Limb (tissue), 2 donors: ENCODE measurements at regions not wholly inside any gene's neighbourhood (a gene's known extent, or its start where the extent isn't known, plus 50 kb on each side); places are given as distances from the start of the nearest gene placed in this dataset.
A peak's percentile ranks its signal among the peaks of the same experiment; 100 is the strongest.

ENCODE experiments used
- DNase-seq, 2 donors: peaks; one replicate each; pipeline ENCODE4 v3.0.0-alpha.2; 2016; ENCODE audit errors: extremely low spot score in 2 of 2

GRCh38 chr11:112806876-112807275, 154.3 kb upstream of the NCAM1 start:
- peak in 1 of 2 donors; percentile 58 for DNase-seq

- DNase-seq: no peak
These were observed 151.8 kb upstream of the NCAM1 start for GRCh38 chr11:112809429-112809828.

GRCh38 chr11:112810951-112811350, 150.3 kb upstream of the NCAM1 start:
- DNase-seq: no peak

GRCh38 chr11:112811783-112812182, 149.4 kb upstream of the NCAM1 start:
- DNase-seq: peak in 1 of 2 donors; percentile 10

GRCh38 chr11:112812729-112813128, 148.5 kb upstream of the NCAM1 start:
- peak in 1 of 2 donors; percentile 14 for DNase-seq

GRCh38 chr11:112814168-112814567, 147.1 kb upstream of the NCAM1 start:
- DNase-seq: no peak

- no peak for DNase-seq
These were observed 143.8 kb upstream of the NCAM1 start for GRCh38 chr11:112817376-112817775.

GRCh38 chr11:112822478-112823274, 138.5 kb upstream of the NCAM1 start:
- no peak for DNase-seq

GRCh38 chr11:112826026-112826425, 135.2 kb upstream of the NCAM1 start:
- no peak for DNase-seq

- no peak for DNase-seq
These were observed 134.4 kb upstream of the NCAM1 start for GRCh38 chr11:112826788-112827187.

GRCh38 chr11:112828421-112828820, 132.8 kb upstream of the NCAM1 start:
- DNase-seq: no peak

- no peak for DNase-seq
These were observed 131.1 kb upstream of the NCAM1 start for GRCh38 chr11:112829971-112830654.

- DNase-seq: no peak
These were observed 130.2 kb upstream of the NCAM1 start for GRCh38 chr11:112831041-112831440.

- DNase-seq: no peak
These were observed 129.1 kb upstream of the NCAM1 start for GRCh38 chr11:112831969-112832766.

- peak in 1 of 2 donors; percentile 51 for DNase-seq
These were observed 126.9 kb upstream of the NCAM1 start for GRCh38 chr11:112834277-112834755.

- peak in 1 of 2 donors; percentile 48 for DNase-seq
These were observed 125.5 kb upstream of the NCAM1 start for GRCh38 chr11:112835591-112836255.

- no peak for DNase-seq
These were observed 125.0 kb upstream of the NCAM1 start for GRCh38 chr11:112836256-112836602.

GRCh38 chr11:112837162-112837826, 123.9 kb upstream of the NCAM1 start:
- DNase-seq: no peak

- no peak for DNase-seq
These were observed 122.2 kb upstream of the NCAM1 start for GRCh38 chr11:112839051-112839450.

GRCh38 chr11:112841729-112842128, 119.5 kb upstream of the NCAM1 start:
- DNase-seq: no peak

GRCh38 chr11:112842151-112842550, 119.1 kb upstream of the NCAM1 start:
- DNase-seq: no peak
